ENCODE measurements at regions not wholly inside any gene's neighbourhood (a gene's known extent, or its start where the extent isn't known, plus 50 kb on each side); places are given as distances from the start of the nearest gene placed in this dataset.

DNA sequence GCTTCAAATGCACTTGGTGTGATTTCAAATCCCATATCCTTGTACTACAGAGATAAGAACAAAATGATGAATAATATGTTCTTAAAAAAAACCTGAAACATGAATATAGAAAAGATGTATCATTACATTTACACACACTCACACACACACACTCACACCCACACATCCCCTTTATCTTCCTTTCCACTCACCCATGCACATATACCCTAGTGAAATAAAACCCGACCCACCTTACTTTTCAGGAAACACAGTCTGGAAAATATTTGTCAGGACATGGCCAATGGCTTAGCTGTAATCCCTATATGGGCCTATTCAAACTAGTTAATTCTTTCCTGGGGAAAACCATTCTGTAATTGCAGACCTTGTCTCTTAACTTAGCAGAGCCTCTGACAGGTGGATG, 60.8 kb upstream of the EDN1 start:
- H3K36me3 ChIP-seq (ENCODE audit: control insufficient read depth, insufficient read depth, low read length), result no peaks in the 10 kb centered on the region
- H3K4me3 ChIP-seq (ENCODE audit: low read depth, low read length), result no peak overlapping the region
- TF ChIP-seq, protein P1, sequence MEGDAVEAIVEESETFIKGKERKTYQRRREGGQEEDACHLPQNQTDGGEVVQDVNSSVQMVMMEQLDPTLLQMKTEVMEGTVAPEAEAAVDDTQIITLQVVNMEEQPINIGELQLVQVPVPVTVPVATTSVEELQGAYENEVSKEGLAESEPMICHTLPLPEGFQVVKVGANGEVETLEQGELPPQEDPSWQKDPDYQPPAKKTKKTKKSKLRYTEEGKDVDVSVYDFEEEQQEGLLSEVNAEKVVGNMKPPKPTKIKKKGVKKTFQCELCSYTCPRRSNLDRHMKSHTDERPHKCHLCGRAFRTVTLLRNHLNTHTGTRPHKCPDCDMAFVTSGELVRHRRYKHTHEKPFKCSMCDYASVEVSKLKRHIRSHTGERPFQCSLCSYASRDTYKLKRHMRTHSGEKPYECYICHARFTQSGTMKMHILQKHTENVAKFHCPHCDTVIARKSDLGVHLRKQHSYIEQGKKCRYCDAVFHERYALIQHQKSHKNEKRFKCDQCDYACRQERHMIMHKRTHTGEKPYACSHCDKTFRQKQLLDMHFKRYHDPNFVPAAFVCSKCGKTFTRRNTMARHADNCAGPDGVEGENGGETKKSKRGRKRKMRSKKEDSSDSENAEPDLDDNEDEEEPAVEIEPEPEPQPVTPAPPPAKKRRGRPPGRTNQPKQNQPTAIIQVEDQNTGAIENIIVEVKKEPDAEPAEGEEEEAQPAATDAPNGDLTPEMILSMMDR (IDR thresholded peaks at IDR 0.05; ENCODE audit: insufficient read depth, low read length, poor library complexity, severe bottlenecking), result no peak
- no peaks in the 10 kb centered on the region for H3K27me3 ChIP-seq (ENCODE audit: control insufficient read depth, insufficient read depth, low read length)
- no peak for DNase-seq (ENCODE audit: low read depth)

DNA sequence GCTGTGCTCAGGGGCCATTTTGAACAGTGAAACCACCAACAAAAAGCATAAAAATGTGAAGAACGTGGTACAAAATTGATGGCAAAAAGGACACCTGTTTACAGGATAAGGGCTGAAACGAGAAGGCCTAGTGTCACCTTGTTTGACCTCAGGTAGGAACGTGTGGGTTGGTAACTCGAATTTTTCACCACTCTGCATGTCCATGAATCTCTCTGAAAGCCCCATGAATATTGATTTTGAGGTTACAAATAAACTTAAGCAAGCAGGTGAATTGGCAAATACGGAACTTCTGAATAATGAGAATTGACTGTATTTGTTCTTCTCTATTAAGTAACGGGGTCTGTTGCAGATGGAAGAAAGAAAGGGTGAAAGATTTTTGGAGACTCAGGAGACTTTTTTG, 59.6 kb upstream of the EDN1 start:
- DNase-seq (ENCODE audit: low read depth), result no peak
- no peak overlapping the region for H3K4me3 ChIP-seq (ENCODE audit: low read depth, low read length)
- H3K27me3 ChIP-seq (ENCODE audit: control insufficient read depth, insufficient read depth, low read length), result no peaks in the 10 kb centered on the region
- H3K36me3 ChIP-seq (ENCODE audit: control insufficient read depth, insufficient read depth, low read length), result no peaks in the 10 kb centered on the region
- TF ChIP-seq, protein P1 (IDR thresholded peaks at IDR 0.05; ENCODE audit: insufficient read depth, low read length, poor library complexity, severe bottlenecking), result no peak

DNA sequence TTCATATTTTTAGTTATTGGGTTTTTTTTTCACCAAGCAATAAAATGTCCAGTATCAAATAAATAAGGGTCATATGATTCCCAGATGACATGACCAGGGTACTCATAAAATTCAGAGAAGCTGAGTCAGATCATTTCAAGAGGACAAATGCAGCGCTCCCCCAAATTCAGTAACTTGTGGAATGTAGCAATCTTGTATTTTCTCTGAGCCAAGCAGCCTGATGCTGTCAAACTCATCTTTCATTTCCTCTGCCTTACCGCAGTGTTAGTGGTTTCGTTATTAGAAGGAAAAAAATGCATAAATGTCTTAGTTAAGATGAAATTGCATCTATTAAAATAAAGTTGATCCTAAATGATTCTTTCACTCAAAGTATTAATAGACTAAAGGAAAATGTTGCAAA, 57.8 kb upstream of the EDN1 start:
- no peak for DNase-seq (ENCODE audit: low read depth)

DNA sequence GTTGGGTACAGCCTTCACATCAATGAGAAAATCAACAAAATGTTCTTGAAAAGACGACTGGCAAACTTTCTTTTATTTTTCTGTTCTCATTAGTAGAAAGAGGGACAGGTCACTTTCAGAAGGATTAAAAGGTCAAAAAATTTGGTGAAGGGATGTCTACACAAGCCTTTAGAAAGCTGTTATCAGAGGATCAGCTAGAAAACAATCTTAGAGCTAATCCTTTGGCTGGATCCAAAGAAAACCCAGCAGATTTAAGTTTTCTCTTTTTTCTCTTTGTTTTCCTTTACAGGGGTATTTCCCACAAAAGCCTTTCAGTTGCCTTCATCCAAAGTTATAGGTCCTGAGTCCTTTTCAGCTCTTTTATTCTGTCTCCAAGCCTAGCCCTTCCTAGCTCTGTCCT, 57.3 kb upstream of the EDN1 start:
- DNase-seq (ENCODE audit: low read depth), result no peak
- no peak overlapping the region for H3K4me3 ChIP-seq (ENCODE audit: low read depth, low read length)
- no peaks in the 10 kb centered on the region for H3K27me3 ChIP-seq (ENCODE audit: control insufficient read depth, insufficient read depth, low read length)
- no peaks in the 10 kb centered on the region for H3K36me3 ChIP-seq (ENCODE audit: control insufficient read depth, insufficient read depth, low read length)
- TF ChIP-seq, protein P1 (IDR thresholded peaks at IDR 0.05; ENCODE audit: insufficient read depth, low read length, poor library complexity, severe bottlenecking), result no peak

More for the DNA sequence above, 57.8 kb upstream of the EDN1 start:
- Histone ChIP-seq H3K4me3 (ENCODE audit: low read depth, low read length) (no peak overlapping the region), H3K27me3 (ENCODE audit: control insufficient read depth, insufficient read depth, low read length) (no peaks in the 10 kb centered on the region), H3K36me3 (ENCODE audit: control insufficient read depth, insufficient read depth, low read length) (no peaks in the 10 kb centered on the region)
- TF ChIP-seq, protein P1 (IDR thresholded peaks at IDR 0.05; ENCODE audit: insufficient read depth, low read length, poor library complexity, severe bottlenecking), result no peak

DNA sequence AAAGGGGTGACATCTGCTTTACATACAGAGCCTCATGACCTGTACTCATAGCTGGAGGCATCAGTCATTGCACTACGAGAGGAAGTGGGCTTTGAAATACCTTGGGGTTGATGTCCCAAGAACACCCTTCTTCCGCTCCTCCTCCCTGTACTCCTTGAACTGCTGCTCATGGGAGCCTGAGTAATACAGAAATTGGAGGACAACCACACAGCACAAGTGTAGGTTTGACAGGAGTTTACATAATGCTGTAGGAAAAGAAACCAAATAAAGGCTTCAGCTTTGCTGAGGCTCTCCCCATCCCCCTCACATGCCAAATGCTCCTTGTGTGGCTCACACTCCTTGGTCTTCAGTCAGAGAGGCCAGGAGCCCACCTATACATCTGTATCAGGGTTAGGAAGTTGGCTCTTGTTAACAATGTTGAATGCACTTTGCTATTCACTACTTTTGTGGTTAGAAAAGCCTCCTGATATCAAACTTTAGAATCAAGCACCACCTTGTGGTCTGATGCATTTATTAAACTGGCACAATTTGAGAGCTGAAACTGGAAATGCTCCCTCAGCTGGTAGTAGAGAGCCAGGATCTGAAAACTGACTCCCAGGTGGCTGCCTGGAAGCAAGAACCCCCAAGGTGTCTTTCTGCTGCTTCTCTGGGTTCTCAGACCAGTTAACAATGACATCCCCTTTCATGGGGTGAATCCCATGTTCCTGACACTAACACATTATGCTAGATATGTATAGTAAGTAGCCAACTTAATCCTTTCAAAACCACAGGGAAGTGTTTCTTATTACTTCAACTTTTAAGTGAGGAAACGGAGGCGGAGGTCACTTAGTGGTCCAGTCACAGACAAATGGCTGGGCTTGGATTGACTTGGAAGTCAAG, 56.2 kb upstream of the EDN1 start:
- Histone ChIP-seq H3K27me3 (ENCODE audit: control insufficient read depth, insufficient read depth, low read length) (no peaks in the 10 kb centered on the region), H3K36me3 (ENCODE audit: control insufficient read depth, insufficient read depth, low read length) (no peaks in the 10 kb centered on the region), H3K4me3 (ENCODE audit: low read depth, low read length) (no peak overlapping the region)
- TF ChIP-seq, protein P1 (IDR thresholded peaks at IDR 0.05; ENCODE audit: insufficient read depth, low read length, poor library complexity, severe bottlenecking), result peak; percentile 82
- peak; percentile 76 for DNase-seq (ENCODE audit: low read depth)

DNA sequence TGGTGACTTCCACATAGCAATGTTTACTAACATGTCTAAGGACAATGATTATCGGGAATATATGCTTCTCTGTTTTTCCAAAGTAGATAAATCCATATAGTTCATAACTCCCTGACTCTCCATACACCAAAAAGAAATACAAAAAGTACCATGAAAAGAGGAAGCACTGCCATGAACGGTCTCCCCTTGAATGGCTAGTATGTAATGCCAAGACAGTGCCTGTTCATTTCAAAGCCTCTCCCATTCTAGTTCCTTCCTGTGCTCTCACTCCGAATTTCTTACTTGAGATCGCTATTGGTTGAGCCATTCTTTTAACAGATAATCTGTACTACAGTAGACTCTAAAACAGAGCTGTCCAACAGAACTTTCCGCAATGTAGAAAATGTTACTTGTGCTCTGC, 54.8 kb upstream of the EDN1 start:
- no peak for DNase-seq (ENCODE audit: low read depth)
- Histone ChIP-seq H3K4me3 (ENCODE audit: low read depth, low read length) (no peak overlapping the region), H3K27me3 (ENCODE audit: control insufficient read depth, insufficient read depth, low read length) (no peaks in the 10 kb centered on the region), H3K36me3 (ENCODE audit: control insufficient read depth, insufficient read depth, low read length) (no peaks in the 10 kb centered on the region)
- TF ChIP-seq, protein P1 (IDR thresholded peaks at IDR 0.05; ENCODE audit: insufficient read depth, low read length, poor library complexity, severe bottlenecking), result no peak
